Pancreas (tissue), 10 donors: ENCODE measurements at regions not wholly inside any gene's neighbourhood (a gene's known extent, or its start where the extent isn't known, plus 50 kb on each side); places are given as distances from the start of the nearest gene placed in this dataset.

ENCODE experiments used
- ATAC-seq, 4 donors: fragments of 200-7000 bp; cut with Tn5 transposase; one replicate each; pipeline versions ENCODE4 v1.8.0 to v1.9.1; 2020; ENCODE audit warnings: mild to moderate bottlenecking in 4 of 4, moderate library complexity in 4 of 4
- DNase-seq, 6 donors: peaks; one replicate each; pipeline ENCODE4 v3.0.0-alpha.2; 2020
- FAIRE-seq: peaks from 2 replicates; lab custom pipeline; 2012; peaks lifted over from hg19 to GRCh38; lab: Jason Lieb, UNC
- H3K27ac ChIP-seq, 4 donors: fragments of 200-600 bp; sonication (generic); 1 replicate in 3 of 4; 2 replicates in 1 of 4; pipeline versions ENCODE4 v1.5.0 to v1.8.0; 2020
- H3K27me3 ChIP-seq, 4 donors: fragments of 200-600 bp; one replicate each; pipeline ENCODE4 v1.8.0; 2021
- H3K36me3 ChIP-seq, 3 donors: fragments of 200-600 bp; sonication (generic) in 1 of 3; one replicate each; pipeline versions ENCODE4 v1.5.0 to v1.8.0; 2020 to 2021
- H3K4me1 ChIP-seq, 3 donors: fragments of 200-600 bp; one replicate each; pipeline ENCODE4 v1.8.0; 2021
- H3K4me3 ChIP-seq, 4 donors: fragments of 200-600 bp; sonication (generic) in 2 of 4; one replicate each; pipeline versions ENCODE4 v1.5.0 to v1.8.0; 2020 to 2021
- H3K9me3 ChIP-seq, 4 donors: fragments of 200-600 bp; one replicate each; pipeline ENCODE4 v1.8.0; 2021
- WGBS, 2 donors: extraction: QIAGEN DNeasy Blood & Tissue Kit; methylation state at CpG; one replicate each; pipeline ENCODE4 v1.1.7; 2013; 5-methylcytosine and 5-hydroxymethylcytosine counted together
- intact Hi-C, 3 donors: fragments of 100-400 bp; cut with DNase I; formaldehyde crosslinking; loops; one replicate each; pipeline versions ENCODE4 v1.11.1 to v1.14.2; 2022
- TF ChIP-seq, protein P1 (sequence below), 4 donors: fragments of 200-600 bp; sonication (generic) in 3 of 4; IDR thresholded peaks; one replicate each; pipeline versions ENCODE4 v1.5.0 to v1.8.0; 2021; ENCODE audit warnings: antibody characterized with exemption in 4 of 4
- donor health status: healthy with polysubstance abuse.
- donor health status: DM: no; HTN: no; CAD: no; lungs with moderate emphysema.
- donor health status: DM: no; HTN: no; CAD: no.
- donor health status: control.
- donor health status: control.
- donor health status: Bipolar disorder and iron deficiency.
- donor health status: DM: yes; HTN: yes; CAD: no.
- donor health status: DM: no; HTN: no; CAD: no.
- donor health status: DM: no; HTN: no; CAD: no.
- donor health status: DM: yes; HTN: yes; CAD: no.

DNA sequence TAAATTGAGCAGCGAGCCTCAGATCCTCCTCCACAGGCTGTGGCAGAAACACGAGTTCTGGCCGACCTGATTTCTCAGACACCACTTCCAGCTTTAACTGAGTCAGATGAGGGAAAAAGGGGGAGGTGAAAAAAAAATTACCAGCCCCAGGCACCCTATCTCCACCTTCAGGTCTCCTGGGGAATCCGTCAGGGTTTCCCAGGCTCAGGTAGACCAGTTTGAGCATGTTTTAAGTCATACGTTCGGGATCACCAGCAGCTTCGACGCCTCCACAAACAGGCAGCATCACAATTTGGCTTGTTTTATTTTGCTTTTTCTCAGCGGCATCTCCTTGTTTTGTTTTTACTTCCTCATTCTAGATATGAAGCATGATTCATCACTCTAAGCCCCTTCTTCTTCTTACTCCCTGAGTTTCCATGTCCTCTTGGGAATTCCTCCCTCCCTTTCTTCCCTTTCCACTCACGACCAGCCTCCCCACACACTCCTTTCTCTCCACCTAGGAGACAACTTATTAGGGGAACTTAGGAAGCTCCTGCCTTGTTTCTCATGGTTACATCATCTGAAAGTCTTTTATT, 190.1 kb downstream of the ZNF621 start:
- Histone ChIP-seq H3K4me3 (no peak overlapping the region), H3K36me3 (no peaks in the 10 kb centered on the region), H3K4me1 (peaks cover 0 to 3% (median 0%) of the 10 kb centered on the region in 3 donors), H3K27me3 (no peaks in the 10 kb centered on the region), H3K9me3 (no peaks in the 10 kb centered on the region), H3K27ac (no peak overlapping the region)
- TF ChIP-seq, protein P1, sequence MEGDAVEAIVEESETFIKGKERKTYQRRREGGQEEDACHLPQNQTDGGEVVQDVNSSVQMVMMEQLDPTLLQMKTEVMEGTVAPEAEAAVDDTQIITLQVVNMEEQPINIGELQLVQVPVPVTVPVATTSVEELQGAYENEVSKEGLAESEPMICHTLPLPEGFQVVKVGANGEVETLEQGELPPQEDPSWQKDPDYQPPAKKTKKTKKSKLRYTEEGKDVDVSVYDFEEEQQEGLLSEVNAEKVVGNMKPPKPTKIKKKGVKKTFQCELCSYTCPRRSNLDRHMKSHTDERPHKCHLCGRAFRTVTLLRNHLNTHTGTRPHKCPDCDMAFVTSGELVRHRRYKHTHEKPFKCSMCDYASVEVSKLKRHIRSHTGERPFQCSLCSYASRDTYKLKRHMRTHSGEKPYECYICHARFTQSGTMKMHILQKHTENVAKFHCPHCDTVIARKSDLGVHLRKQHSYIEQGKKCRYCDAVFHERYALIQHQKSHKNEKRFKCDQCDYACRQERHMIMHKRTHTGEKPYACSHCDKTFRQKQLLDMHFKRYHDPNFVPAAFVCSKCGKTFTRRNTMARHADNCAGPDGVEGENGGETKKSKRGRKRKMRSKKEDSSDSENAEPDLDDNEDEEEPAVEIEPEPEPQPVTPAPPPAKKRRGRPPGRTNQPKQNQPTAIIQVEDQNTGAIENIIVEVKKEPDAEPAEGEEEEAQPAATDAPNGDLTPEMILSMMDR (IDR thresholded peaks at IDR 0.05): no peak
- WGBS, 2 donors: 81 to 82% methylated on average over 10 of the region's 10 CpGs
- ATAC-seq (no peak), DNase-seq (no peak), FAIRE-seq (no peak)
- intact Hi-C loops: no loop called here

GRCh38 chr3:40715551-40715950, 190.8 kb downstream of the ZNF621 start:
- FAIRE-seq: no peak
- no peaks in the 10 kb centered on the region for H3K36me3 ChIP-seq
- DNase-seq: no peak
- no peak overlapping the region for H3K4me3 ChIP-seq
- H3K27ac ChIP-seq: no peak overlapping the region
- ATAC-seq: no peak
- H3K4me1 ChIP-seq: peaks cover 0 to 3% (median 0%) of the 10 kb centered on the region in 3 donors
- intact Hi-C loops: no loop called here
- H3K9me3 ChIP-seq: no peaks in the 10 kb centered on the region
- TF ChIP-seq, protein P1 (IDR thresholded peaks at IDR 0.05): no peak
- no peaks in the 10 kb centered on the region for H3K27me3 ChIP-seq

GRCh38 chr3:40717471-40717870, 192.7 kb downstream of the ZNF621 start:
- Histone ChIP-seq H3K4me3 (no peak overlapping the region), H3K9me3 (no peaks in the 10 kb centered on the region), H3K4me1 (peaks cover 0 to 3% (median 0%) of the 10 kb centered on the region in 3 donors), H3K36me3 (no peaks in the 10 kb centered on the region), H3K27ac (no peak overlapping the region), H3K27me3 (no peaks in the 10 kb centered on the region)
- FAIRE-seq (no peak), ATAC-seq (no peak), DNase-seq (no peak)
- 84 to 89% methylated on average over 1 of the region's 1 CpG for WGBS, 2 donors
- TF ChIP-seq, protein P1 (IDR thresholded peaks at IDR 0.05): no peak
- intact Hi-C loops: no loop called here

DNA sequence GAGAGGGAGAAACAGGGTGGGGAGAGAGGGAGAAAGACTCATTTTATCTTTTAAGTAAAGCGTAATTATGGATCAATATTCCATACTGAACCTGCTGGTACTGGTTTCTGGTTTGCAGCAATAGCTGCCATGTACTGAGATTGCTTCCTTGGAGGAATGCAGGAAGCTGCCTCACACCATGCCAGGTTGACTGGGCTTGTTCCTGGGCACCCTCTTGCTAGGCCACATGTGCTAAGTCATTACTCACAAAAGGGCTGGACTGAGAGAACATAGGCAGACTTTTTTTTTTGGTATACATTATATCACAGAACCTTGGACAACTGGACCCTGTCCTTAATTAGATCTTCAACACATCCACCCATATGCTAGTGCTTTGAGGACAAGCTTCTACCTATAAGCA, 193.4 kb downstream of the ZNF621 start:
- WGBS, 2 donors: 75 to 83% methylated on average over 1 of the region's 1 CpG
- Histone ChIP-seq H3K4me3 (no peak overlapping the region), H3K9me3 (no peaks in the 10 kb centered on the region), H3K4me1 (peaks cover 0 to 3% (median 0%) of the 10 kb centered on the region in 3 donors), H3K27ac (no peak overlapping the region), H3K27me3 (no peaks in the 10 kb centered on the region), H3K36me3 (no peaks in the 10 kb centered on the region)
- intact Hi-C loops: no loop called here
- DNase-seq (no peak), FAIRE-seq (no peak), ATAC-seq (no peak)
- TF ChIP-seq, protein P1 (IDR thresholded peaks at IDR 0.05): no peak

DNA sequence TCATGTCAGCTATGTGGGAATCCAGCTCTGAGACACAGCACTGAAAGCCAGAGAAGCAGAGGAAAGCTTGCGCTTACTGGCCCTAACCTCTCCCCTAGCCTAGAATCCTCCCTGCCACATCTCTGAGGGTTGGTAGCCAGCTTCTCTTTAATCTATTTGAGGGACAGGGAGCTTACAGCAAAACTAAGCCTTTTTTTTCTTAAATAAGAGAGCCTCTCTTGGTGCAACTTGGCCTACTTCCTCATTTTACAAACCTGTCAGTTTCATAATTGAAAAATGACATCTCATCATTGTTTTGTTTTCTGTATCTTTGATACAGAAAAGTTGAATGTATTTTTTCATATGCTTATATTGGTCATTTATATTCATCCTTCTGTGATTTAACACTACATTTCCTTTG, 193.9 kb downstream of the ZNF621 start:
- Histone ChIP-seq H3K27ac (no peak overlapping the region), H3K4me3 (no peak overlapping the region), H3K9me3 (no peaks in the 10 kb centered on the region), H3K36me3 (no peaks in the 10 kb centered on the region), H3K4me1 (peaks cover 0 to under 1% (median 0%) of the 10 kb centered on the region in 3 donors), H3K27me3 (no peaks in the 10 kb centered on the region)
- TF ChIP-seq, protein P1 (IDR thresholded peaks at IDR 0.05): no peak
- ATAC-seq (no peak), FAIRE-seq (peak; percentile 23), DNase-seq (no peak)
- intact Hi-C loops: no loop called here
- WGBS, 2 donors: 100% methylated on average over 1 of the region's 1 CpG
